HG03558 (cell line): ENCODE measurements at regions not wholly inside any gene's neighbourhood (a gene's known extent, or its start where the extent isn't known, plus 50 kb on each side); places are given as distances from the start of the nearest gene placed in this dataset.

Experiments used
- ATAC-seq: cut with Tn5 transposase; IDR thresholded peaks from one replicate; pipeline ENCODE4 v1.9.1; 2021; ENCODE audit warnings: moderate number of reproducible peaks; ENCODE audit not compliant: unreplicated experiment; ENCODE audit errors: extremely low read depth

GRCh38 chr5:6178846-6179532, 199.4 kb downstream of the MED10 start:
- no peak for ATAC-seq

GRCh38 chr5:6177926-6178325, 200.4 kb downstream of the MED10 start:
- ATAC-seq, result no peak

GRCh38 chr5:6176102-6176693, 202.1 kb downstream of the MED10 start:
- no peak for ATAC-seq

- ATAC-seq, result no peak
These were observed 203.0 kb downstream of the MED10 start for GRCh38 chr5:6175172-6175854.

GRCh38 chr5:6169660-6170059, 208.7 kb downstream of the MED10 start:
- ATAC-seq, result no peak

- ATAC-seq, result no peak
These were observed 211.5 kb downstream of the MED10 start for GRCh38 chr5:6166698-6167394.

- no peak for ATAC-seq
These were observed 214.4 kb downstream of the MED10 start for GRCh38 chr5:6163913-6164312.

GRCh38 chr5:6162175-6162574, 216.2 kb downstream of the MED10 start:
- ATAC-seq, result no peak

- ATAC-seq, result no peak
These were observed 217.1 kb downstream of the MED10 start for GRCh38 chr5:6161257-6161656.

GRCh38 chr5:6159832-6160430, 218.4 kb downstream of the MED10 start:
- no peak for ATAC-seq

GRCh38 chr5:6158974-6159831, 219.1 kb downstream of the MED10 start:
- no peak for ATAC-seq

GRCh38 chr5:6154216-6154615, 224.1 kb downstream of the MED10 start:
- ATAC-seq, result no peak

GRCh38 chr5:6146271-6146670, 232.1 kb downstream of the MED10 start:
- ATAC-seq, result no peak

GRCh38 chr5:6145616-6146237, 232.6 kb downstream of the MED10 start:
- ATAC-seq, result no peak

GRCh38 chr5:6143523-6143922, 234.8 kb downstream of the MED10 start:
- no peak for ATAC-seq

GRCh38 chr5:6142353-6142752, 236.0 kb downstream of the MED10 start:
- ATAC-seq, result no peak

- ATAC-seq, result no peak
These were observed 238.1 kb downstream of the MED10 start for GRCh38 chr5:6140219-6140618.

- ATAC-seq, result no peak
These were observed 242.4 kb downstream of the MED10 start for GRCh38 chr5:6135977-6136376.

- no peak for ATAC-seq
These were observed 244.1 kb downstream of the MED10 start for GRCh38 chr5:6134281-6134680.
